ENCODE measurements at regions not wholly inside any gene's neighbourhood (a gene's known extent, or its start where the extent isn't known, plus 50 kb on each side); places are given as distances from the start of the nearest gene placed in this dataset.

DNA sequence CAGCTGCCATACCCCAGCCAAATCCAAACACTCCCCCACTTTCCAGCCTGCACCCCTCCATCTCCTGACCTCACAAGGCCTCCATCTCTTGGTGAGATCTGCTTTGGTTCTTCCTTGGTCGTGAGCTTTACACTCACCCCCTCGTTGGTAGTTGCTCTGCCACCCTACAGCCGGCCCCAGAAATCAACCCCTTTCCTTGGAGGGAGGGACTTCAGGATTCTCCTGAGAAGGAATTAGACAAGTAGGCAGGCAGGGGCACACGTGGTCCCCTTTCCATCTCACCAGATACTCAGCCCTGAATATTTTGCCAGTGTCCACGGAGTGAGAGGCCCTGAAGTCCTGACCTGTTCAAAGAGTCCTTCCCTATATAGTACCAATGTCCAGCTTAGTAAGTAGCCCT lies 120.0 kb upstream of the PWP1 start:
- H3K4me3 ChIP-seq (ENCODE audit: insufficient read depth, low read length, poor library complexity, severe bottlenecking), result no peak overlapping the region
- no peak overlapping the region for H3K9ac ChIP-seq (ENCODE audit: low read length)
- TF ChIP-seq CTCF (IDR thresholded peaks at IDR 0.05; ENCODE audit: insufficient read depth, low read length, poor library complexity, severe bottlenecking), result no peak
- TF ChIP-seq EZH2phosphoT487 (conservative IDR thresholded peaks at IDR 0.05; ENCODE audit: low read length), result no peak
- H3K9me2 ChIP-seq (replicated peaks; ENCODE audit: insufficient read depth, low read length), result no peaks in the 10 kb centered on the region
- no peaks in the 10 kb centered on the region for H3K9me3 ChIP-seq (ENCODE audit: insufficient read depth, low read length)
- no peaks in the 10 kb centered on the region for H3K27me3 ChIP-seq (ENCODE audit: low read length)
- H3F3A ChIP-seq (ENCODE audit: insufficient read depth), result no peaks in the 10 kb centered on the region
- no peak overlapping the region for H2AFZ ChIP-seq (ENCODE audit: low read depth, low read length, severe bottlenecking)
- H3K36me3 ChIP-seq (ENCODE audit: low read length), result no peaks in the 10 kb centered on the region
- H3K79me2 ChIP-seq (ENCODE audit: insufficient read depth, low read length), result no peaks in the 10 kb centered on the region
- no peaks in the 10 kb centered on the region for H4K20me1 ChIP-seq (ENCODE audit: low read depth, low read length)
- H3K4me2 ChIP-seq (ENCODE audit: low read depth, low read length, poor library complexity, severe bottlenecking), result no peak overlapping the region
- H3K27ac ChIP-seq (ENCODE audit: low read depth, low read length), result no peak overlapping the region

GRCh38 chr12:107567876-107568619 lies 117.6 kb upstream of the PWP1 start:
- H3K9me2 ChIP-seq (replicated peaks; ENCODE audit: insufficient read depth, low read length), result no peaks in the 10 kb centered on the region
- no peak overlapping the region for H3K9ac ChIP-seq (ENCODE audit: low read length)
- no peaks in the 10 kb centered on the region for H3F3A ChIP-seq (ENCODE audit: insufficient read depth)
- H3K27ac ChIP-seq (ENCODE audit: low read depth, low read length), result no peak overlapping the region
- H3K27me3 ChIP-seq (ENCODE audit: low read length), result no peaks in the 10 kb centered on the region
- no peaks in the 10 kb centered on the region for H3K9me3 ChIP-seq (ENCODE audit: insufficient read depth, low read length)
- H4K20me1 ChIP-seq (ENCODE audit: low read depth, low read length), result no peaks in the 10 kb centered on the region
- no peak overlapping the region for H3K4me2 ChIP-seq (ENCODE audit: low read depth, low read length, poor library complexity, severe bottlenecking)
- no peak overlapping the region for H2AFZ ChIP-seq (ENCODE audit: low read depth, low read length, severe bottlenecking)
- H3K4me3 ChIP-seq (ENCODE audit: insufficient read depth, low read length, poor library complexity, severe bottlenecking), result no peak overlapping the region
- no peak for TF ChIP-seq EZH2phosphoT487 (conservative IDR thresholded peaks at IDR 0.05; ENCODE audit: low read length)
- no peak for TF ChIP-seq CTCF (IDR thresholded peaks at IDR 0.05; ENCODE audit: insufficient read depth, low read length, poor library complexity, severe bottlenecking)
- no peaks in the 10 kb centered on the region for H3K79me2 ChIP-seq (ENCODE audit: insufficient read depth, low read length)
- H3K36me3 ChIP-seq (ENCODE audit: low read length), result no peaks in the 10 kb centered on the region

DNA sequence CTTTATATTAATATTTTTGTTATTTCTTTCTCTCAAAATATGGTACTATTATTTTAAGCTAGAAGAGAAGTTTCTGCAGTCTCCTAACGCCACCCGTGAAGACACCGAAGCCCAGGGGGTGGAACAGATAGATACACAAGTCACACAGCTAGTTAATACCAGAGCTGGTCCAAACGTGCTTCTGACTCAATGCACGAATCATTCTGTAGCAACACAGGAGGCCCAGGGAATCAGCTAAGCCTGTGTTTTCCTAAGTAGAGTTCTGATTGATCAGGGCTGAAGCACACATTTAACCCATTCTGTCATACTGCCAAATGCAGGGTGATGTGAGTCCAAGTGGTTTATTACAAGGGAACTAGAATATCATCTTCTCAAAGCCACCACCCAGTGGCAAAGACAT lies 116.9 kb upstream of the PWP1 start:
- Histone ChIP-seq H3K9me3 (ENCODE audit: insufficient read depth, low read length) (no peaks in the 10 kb centered on the region), H4K20me1 (ENCODE audit: low read depth, low read length) (no peaks in the 10 kb centered on the region), H3F3A (ENCODE audit: insufficient read depth) (no peaks in the 10 kb centered on the region), H3K27me3 (ENCODE audit: low read length) (no peaks in the 10 kb centered on the region), H3K9ac (ENCODE audit: low read length) (no peak overlapping the region), H3K9me2 (replicated peaks; ENCODE audit: insufficient read depth, low read length) (no peaks in the 10 kb centered on the region), H3K36me3 (ENCODE audit: low read length) (no peaks in the 10 kb centered on the region), H2AFZ (ENCODE audit: low read depth, low read length, severe bottlenecking) (no peak overlapping the region), H3K27ac (ENCODE audit: low read depth, low read length) (no peak overlapping the region), H3K4me2 (ENCODE audit: low read depth, low read length, poor library complexity, severe bottlenecking) (no peak overlapping the region), H3K4me3 (ENCODE audit: insufficient read depth, low read length, poor library complexity, severe bottlenecking) (no peak overlapping the region), H3K79me2 (ENCODE audit: insufficient read depth, low read length) (no peaks in the 10 kb centered on the region)
- TF ChIP-seq CTCF (IDR thresholded peaks at IDR 0.05; ENCODE audit: insufficient read depth, low read length, poor library complexity, severe bottlenecking) (no peak), EZH2phosphoT487 (conservative IDR thresholded peaks at IDR 0.05; ENCODE audit: low read length) (no peak)

All from SU-DHL-6 (cell line).